ENCODE measurements at regions not wholly inside any gene's neighbourhood (a gene's known extent, or its start where the extent isn't known, plus 50 kb on each side); places are given as distances from the start of the nearest gene placed in this dataset.
"Not testable (repeated sequence)": the region's sequence is repeated elsewhere in the genome, so short reads cannot be mapped to it uniquely, and the experiment has no call there.

DNA sequence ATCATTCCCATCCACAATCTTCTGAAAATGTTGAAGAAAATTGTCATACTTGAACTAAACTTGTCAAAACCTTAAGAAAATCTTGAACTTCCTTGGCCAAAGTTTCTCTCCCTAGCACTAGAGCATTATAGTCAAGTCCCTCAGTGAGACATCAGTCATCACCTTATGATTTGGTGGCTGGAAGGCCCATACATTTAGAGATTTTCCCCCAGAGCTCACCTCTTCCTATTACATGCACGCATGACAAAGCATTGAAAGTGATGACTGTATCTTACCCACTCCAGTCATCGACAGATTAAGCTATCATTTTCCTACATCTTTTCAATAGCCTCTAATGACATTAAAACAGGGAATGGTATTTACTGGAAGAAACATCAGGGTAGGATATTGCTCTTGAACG lies 948.8 kb downstream of the TMEM121 start:
- not testable (repeated sequence) for DNase-seq

DNA sequence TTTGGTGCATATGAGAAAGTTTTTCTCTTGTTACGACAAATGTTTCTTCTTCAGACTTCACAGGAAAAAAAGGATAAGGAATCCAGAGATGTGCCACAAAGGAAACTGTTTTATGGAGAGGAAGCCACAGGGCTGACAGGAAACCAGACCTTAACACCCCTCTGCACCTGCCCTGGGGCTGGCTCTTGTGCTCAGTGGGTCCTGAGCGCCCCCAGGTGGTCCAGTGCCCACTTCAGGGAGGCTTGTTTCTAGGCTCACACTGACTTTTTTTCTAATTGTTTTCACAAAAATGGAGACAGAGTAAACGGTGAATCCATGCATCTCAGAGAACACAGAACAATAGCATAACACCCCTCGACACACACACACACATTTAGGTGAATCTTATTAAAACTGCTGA lies 951.2 kb downstream of the TMEM121 start:
- not testable (repeated sequence) for DNase-seq

DNA sequence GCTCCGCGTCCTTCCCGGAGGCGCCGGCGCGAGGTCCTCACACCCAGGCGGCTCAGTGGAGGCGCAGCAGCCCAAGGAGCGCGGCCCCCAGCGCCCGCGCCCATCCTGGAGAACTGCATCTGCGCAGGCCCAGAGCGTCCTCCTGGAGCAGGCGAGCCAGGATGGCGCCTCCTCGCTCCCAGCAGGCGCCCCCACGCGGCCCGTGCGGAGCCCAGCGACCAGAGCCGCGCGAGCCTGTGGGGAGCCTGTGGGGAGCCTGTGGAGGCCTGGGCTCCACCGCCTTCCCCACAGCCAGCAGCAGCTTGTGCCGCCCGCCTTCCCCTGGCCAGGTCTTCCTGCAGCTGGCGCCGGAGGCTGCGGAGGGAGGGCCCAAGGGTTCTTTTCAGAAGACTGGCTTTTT lies 953.9 kb downstream of the TMEM121 start:
- DNase-seq: not testable (repeated sequence)

DNA sequence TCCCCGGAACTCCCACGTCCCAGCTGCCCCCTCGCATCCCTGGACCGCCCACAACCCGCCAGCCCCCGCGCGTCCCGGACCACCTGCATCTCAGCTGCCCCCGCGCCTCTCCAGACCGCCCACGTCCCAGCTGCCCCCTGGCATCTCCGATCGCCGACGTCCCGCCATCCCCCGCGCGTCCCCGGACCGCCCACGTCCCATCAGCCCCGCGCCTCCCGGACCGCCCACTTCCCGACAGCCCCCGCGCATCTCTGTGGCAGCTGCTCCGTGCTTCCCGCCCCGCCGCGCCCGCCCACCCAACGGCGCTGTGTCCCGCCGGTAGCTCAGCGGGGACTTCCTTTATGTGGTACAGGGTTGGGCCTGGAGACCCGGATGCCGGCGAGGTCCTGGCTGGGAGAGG lies 955.8 kb downstream of the TMEM121 start:
- DNase-seq: not testable (repeated sequence)

DNA sequence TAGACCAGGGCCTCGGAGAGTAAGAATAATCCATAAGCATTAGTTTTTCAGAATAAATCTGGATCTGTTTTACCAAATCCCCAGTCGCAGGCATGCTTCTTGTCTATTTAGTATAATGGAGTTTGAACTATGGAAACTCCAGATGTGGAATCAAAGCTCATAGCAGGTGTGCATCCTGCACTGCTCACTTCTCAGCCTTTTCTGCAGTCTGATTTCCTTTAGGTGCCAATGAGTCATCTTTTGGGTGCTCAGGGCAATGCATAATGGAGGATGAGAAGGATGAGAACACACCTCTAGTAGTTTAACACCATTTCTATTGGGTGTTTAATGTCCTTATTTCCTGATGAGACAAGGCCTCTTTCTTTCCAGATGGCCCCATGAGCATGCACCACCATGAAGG lies 961.2 kb downstream of the TMEM121 start:
- DNase-seq: no peak

DNA sequence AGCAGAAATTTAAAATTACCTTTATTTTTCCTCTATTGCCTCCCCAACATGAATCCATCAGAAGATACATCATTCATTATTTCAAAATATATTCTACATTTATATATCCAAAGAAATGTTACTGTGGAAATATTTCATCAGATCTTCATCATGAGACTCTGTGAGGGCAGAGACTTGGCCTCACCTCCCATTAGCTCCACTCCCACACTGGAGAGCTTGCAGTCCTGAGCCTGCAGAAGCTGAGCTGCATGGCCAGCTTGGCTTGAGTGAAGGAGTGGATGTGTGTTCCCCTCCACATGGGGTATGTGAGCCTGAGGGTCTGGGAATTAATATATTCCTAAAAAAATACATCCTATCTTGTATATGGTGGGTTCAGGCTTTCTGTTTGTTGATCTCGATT lies 961.9 kb downstream of the TMEM121 start:
- no peak for DNase-seq

DNA sequence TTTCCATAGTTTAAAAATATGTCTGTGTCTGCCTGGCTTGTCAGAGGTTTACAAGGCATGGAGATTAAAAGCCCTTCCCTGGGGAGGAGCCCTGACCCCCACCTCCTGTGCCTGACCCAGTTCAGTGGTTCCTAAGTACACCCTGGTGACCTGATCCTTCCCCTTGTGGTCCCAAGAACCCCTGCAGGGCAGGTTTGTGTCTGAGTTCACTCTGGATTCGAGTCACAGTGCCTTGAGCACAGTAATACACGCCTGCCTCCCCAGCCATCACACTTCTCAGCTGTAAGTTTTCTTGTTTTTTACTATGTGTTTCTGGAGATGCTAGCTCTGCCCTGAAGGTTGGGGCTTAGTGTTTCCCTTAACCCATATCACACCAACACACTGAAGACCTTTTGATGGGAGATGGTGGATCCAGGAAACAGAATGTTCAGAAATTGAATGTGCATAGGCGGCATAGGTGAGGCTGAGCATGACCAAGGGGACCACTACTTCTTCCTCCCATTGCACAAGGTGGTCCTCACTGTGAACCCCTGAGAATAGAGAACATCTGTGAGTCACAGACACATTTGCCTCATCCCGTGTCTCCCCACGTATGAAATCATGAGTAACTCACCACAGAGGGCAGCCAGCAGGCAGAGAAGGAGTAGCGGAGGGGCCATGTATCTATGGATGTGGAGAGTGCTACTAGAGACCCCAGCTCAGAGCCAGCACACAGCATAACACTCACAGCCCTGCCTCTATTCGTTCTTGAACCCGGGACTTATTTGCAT lies 962.9 kb downstream of the TMEM121 start:
- DNase-seq: no peak

DNA sequence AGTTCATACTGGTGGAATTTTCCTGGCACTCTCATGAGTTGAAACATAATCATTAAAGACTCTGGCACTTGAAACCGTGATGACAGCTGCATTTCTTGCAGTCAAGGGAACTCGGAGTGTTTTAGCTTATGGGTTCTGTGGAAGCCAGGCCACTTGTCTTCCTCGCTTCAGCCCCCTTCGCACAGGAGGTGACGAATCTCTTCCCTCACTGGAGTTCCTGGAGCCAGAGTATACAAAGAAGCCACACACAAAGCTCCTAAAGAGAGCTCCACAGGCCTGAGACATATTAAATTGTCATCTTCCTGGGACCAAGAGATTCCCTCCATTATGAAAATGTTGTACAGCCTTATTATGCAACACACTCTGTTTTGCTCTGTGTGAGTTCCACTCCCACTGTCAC lies 964.1 kb downstream of the TMEM121 start:
- no peak for DNase-seq

DNA sequence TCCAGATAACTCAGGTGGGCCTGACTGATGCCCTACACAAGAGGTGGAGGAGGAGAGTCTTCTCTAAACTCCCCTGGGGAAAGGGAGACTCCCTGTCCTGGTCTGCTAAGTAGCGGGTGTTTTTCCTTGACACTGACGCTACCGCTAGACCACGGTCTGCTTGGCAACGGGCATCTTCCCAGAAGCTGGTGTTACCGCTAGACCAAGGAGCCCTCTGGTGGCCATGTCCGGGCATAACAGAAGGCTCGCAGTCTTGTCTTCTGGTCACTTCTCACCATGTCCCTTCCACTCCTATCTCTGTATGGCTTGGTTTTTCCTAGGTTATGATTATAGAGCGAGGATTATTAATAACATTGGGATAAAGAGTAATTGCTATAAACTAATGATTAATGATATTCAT lies 965.5 kb downstream of the TMEM121 start:
- no peak for DNase-seq

DNA sequence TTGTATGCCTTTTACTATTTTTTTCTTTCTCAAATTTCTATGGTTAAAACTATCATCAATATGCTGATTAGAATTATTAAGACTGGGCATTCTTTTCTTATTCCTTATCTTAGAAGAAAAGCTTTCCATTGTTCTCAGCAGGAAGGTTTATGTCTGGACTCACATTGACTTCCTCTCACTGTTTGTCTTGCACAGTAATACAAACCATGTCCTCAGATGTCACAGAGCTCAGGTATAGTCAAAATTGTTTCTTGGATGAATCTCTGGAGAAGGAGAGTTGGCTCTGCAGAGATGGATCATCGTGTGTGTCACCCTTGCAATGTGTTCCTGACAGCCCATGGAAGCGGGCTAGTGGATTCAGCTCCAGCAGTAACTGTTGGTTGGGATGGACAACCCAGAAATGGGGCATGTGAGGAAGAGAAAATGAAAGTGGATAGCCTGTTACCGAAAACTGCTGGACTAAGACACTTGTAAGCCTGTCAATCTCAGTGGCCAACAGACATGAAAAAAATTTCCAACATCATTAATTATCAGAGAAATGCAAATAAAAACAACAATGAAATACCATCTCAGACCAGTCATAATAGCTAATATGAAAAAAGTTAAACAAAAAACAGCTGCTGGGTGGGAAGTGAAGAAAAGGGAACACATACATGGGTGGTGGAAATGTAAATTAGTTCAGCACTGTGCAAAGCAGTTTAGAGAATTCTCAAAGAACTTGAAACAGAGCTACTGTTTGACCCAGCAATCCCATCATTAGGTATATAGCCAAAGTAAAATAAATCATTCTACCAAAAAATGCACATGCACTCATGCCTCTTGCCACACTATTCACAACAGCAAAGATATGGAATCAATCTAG lies 967.8 kb downstream of the TMEM121 start:
- no peak for DNase-seq

DNA sequence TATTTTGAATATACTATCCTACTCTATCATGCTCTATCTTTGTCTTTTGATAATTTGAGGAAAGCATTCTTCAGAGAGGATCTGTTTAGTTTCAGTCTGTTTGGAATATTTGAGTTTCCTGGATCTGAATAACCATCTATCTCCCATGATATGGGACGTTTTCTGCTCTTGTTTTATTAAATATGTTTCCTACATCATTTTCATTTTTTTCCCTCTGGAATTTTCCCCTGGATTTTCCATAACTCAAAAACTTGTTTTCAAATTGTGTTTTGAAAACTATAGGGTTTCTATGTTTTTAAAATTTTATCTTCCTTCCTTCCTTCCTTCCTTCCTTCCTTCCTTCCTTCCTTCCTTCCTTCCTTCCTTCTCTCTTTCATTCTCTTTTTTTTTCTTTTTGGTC lies 974.2 kb downstream of the TMEM121 start:
- no peak for DNase-seq

DNA sequence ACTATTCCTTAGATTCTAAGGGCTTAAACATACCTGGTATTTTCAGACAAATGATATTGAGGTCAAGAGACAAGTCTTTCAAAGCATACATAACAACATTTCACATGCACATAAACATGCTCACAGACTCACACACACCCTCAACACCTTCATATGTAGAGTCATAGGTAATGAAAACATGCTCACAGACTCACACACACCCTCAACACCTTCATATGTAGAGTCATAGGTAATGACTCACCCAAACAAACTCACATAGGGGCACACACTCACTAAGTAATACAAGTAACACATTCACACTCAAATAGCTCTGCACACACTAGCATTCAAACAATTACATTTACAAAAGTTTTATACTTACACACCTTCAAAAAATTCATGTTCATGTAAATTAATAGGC lies 975.5 kb downstream of the TMEM121 start:
- DNase-seq: no peak

DNA sequence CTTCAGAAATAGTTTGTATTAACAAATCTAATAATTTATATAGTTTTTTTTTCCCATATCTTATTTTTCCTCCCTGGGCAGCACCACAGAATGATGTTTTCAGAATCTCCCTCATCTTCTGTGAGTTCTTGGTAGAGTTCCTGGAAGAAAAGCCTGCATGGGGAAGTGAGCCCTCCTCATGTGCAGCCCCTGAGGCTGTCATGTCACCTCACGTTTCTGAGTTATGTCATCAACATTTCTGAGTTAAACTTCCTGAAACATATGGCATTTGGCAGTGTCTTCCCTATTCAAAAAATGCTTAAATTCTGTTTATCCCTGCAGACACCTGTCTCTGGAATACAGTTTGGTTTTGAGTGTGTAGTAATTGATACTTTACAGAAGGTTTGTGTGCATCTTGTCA lies 979.0 kb downstream of the TMEM121 start:
- no peak for DNase-seq

DNA sequence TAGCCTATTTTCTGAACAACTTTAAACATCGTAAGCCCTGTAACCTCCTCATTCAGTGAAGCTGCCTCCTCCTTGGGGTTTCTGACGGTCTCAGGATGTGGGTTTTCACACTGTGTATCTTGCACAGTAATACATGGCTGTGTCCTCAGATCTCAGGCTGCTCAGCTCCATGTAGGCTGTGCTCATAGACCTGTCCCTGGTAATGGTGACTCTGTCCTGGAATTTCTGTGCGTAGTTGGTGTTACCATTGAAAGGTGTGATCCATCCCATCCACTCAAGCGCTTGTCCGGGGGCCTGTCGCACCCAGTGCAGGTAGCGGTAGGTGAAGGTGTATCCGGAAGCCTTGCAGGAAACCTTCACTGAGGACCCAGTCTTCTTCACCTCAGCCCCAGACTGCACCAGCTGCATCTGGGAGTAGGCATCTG lies 980.5 kb downstream of the TMEM121 start:
- DNase-seq: peak; percentile 74

DNA sequence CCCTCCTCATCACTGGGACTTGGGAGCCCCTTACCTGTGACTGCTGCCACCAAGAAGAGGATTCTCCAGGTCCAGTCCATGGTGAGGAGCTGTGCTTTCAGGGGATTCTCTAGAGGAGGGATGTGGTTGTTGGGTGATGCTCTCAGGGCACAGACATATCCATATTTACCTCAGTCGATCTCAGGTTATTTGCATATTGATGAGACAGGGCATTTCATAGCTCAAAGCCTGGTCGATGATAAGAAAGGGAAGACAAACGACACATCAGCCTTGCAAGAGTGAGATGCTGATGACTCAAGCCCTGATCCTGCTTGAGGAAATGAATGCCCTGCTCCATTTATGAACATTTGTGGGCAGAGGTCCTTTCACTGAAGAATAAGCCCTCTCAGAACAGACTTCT lies 981.0 kb downstream of the TMEM121 start:
- DNase-seq: peak; percentile 56

DNA sequence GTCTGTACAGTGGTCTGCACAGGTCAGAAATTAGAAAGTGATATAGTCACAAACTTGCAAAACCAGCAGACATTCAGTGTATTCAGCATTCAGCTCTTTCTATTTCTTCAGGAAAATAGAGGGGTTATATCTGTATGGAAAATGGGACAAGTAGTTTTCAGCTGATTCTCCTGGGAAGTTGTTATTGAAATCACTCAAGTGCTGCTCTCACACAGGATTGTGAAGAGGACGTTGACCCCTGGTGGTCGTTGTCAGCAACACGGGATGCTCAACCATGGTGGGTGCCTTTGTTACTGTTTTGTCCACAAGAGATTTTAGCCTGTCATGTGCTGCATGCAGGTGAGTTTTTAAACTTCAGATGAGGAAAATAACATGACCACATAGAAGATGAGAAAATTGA lies 981.8 kb downstream of the TMEM121 start:
- no peak for DNase-seq

DNA sequence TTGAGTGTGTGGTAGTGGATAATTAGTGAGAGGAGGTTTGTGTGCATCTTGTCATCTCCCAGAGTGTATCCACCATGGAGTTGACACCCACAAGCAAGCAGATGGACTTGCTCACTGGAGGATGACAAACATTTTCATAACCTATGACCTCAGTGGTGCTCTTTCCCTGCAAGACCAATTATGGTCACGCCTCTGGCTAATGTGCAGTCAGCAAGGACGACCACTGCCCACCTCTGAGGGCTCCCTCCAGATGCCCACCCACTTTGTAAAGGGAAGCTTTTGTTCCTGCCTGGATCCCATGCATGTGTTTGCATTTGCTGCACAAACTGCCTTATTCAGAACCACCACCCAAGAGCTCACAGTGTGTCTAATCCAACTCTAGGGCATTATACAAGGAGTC lies 982.8 kb downstream of the TMEM121 start:
- DNase-seq: no peak

DNA sequence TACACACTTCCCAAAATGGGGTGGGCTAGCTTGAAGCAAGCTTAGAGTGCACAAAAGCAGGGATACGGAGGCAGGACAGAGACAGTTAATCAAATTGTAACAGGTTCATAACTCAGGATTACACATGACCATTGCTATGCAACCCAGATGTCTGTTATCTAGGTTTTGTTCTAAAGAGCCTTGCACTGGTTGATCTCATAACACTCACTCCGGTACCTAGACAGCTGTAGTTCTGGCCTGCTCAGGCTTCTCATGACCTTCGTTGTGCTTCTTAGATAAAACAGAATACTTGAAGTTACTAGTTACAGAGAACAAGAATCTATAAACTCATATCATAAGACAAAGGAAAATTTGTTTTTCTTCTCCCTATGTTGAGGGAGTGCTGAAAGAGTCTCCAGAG lies 983.4 kb downstream of the TMEM121 start:
- no peak for DNase-seq

DNA sequence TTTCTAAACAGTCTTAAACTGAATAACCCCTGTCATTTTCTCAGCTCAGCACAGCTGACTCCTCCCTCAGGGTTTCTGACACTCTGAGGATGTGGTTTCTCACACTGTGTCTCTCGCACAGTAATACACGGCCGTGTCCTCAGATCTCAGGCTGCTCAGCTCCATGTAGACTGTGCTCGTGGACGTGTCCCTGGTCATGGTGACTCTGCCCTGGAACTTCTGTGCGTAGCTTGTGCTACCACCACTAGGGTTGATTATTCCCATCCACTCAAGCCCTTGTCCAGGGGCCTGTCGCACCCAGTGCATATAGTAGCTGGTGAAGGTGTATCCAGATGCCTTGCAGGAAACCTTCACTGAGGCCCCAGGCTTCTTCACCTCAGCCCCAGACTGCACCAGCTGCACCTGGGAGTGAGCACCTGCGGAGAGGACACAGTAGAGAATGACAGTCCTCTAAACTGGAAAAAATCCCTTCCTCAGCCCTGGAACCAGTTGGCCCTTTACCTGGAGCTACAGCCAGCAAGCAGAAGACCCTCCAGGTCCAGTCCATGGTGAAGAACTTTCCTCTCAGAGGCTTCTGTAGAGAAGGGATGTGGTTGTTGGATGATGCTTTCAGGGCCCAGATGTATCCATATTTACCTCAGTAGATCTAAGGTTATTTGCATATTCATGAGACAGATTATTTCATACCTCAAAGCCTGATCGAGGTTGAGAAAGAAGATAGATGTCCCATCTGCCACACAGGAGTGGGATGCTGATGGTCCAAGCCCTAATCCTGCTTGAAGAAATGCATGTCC lies 984.8 kb downstream of the TMEM121 start:
- peak; percentile 70 for DNase-seq

DNA sequence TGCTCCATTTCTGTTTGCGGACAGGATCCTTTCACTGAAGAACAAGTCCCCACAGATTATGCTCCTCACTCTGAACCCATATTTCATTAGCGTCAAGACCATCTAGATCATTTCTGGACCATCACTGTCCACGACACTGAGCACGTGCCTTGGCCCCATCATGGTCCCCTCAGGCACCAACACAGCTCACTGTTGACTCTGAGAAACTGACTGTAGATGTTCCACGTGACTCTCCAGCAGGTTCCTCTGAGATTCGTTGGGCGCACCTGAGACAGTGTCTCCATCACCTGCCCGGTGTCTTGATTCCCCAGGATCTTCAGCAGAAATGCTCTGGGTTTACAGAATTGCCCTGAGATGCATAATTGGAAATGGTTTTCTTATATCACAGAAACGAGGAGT lies 985.4 kb downstream of the TMEM121 start:
- DNase-seq: no peak

DNA sequence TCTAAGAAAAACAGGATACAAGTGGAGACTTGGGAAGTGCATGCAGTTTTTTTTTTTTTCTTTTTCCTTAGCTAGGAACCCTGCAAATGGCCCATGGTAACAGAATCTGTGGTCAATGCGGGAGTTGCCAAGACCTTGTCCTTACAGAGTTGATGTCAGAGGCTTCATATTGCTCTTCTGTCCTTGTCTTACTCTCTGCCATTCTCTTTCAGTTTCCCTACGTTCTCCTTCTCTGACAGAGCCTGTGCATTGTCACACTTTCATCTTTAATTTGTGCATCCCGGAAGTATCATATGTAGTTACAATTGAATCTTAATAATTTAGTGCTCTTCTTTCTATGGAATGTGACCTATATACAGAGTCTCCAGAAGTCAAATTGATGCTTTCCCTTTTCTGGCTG lies 986.9 kb downstream of the TMEM121 start:
- DNase-seq: no peak

DNA sequence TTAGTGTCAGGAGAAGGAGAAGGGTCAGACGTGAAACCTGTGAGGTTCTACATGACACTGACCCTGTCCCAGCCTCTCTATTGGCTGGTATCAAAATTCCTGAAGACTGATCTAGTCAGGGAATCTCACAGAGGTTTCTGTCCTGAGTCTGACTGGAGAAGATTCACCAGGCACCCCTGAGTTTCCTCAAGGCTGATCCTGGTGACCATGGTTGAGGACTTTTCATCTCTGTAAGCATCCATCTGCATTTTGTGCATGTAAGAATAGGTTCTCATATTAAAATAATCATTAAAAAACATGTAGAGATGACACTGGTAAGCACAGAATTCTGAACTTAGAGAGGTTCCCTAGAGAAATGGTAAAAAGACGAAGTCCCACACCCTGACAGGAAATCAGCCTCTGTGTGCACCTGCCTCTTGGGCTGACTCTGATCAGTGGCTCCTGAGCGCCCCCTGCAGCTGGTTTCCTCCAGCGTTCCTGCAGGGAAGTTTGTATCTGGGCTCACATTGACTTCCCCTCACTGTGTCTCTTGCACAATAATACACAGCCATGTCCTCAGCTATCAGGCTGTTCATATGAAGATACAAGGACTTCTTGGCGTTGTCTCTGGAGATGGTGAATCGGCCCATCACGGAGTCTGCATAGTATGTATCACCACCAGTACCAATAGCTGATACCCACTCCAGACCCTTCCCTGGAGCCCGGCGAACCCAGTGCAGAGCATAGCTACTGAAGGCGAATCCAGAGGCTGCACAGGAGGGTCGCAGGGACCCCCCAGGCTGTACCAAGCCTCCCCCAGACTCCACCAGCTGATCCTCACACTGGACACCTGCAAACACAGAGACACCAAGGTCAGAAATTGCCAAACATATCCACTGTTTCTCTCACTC lies 991.9 kb downstream of the TMEM121 start:
- peak; percentile 77 for DNase-seq

Data from CD4-positive, alpha-beta T cell treated with Interleukin-4 for 4 hours (primary cell).